Pancreas (tissue), 10 donors: ENCODE measurements at regions not wholly inside any gene's neighbourhood (a gene's known extent, or its start where the extent isn't known, plus 50 kb on each side); places are given as distances from the start of the nearest gene placed in this dataset.
"Not testable (repeated sequence)": the region's sequence is repeated elsewhere in the genome, so short reads cannot be mapped to it uniquely, and the experiment has no call there.

Experiments used
- ATAC-seq, 4 donors: fragments of 200-7000 bp; cut with Tn5 transposase; one replicate each; pipeline versions ENCODE4 v1.8.0 to v1.9.1; 2020; ENCODE audit warnings: mild to moderate bottlenecking in 4 of 4, moderate library complexity in 4 of 4
- DNase-seq, 6 donors: peaks; one replicate each; pipeline ENCODE4 v3.0.0-alpha.2; 2020
- FAIRE-seq: peaks from 2 replicates; lab custom pipeline; 2012; peaks lifted over from hg19 to GRCh38; lab: Jason Lieb, UNC
- H3K27ac ChIP-seq, 4 donors: fragments of 200-600 bp; sonication (generic); 1 replicate in 3 of 4; 2 replicates in 1 of 4; pipeline versions ENCODE4 v1.5.0 to v1.8.0; 2020
- H3K27me3 ChIP-seq, 4 donors: fragments of 200-600 bp; one replicate each; pipeline ENCODE4 v1.8.0; 2021
- H3K36me3 ChIP-seq, 3 donors: fragments of 200-600 bp; sonication (generic) in 1 of 3; one replicate each; pipeline versions ENCODE4 v1.5.0 to v1.8.0; 2020 to 2021
- H3K4me1 ChIP-seq, 3 donors: fragments of 200-600 bp; one replicate each; pipeline ENCODE4 v1.8.0; 2021
- H3K4me3 ChIP-seq, 4 donors: fragments of 200-600 bp; sonication (generic) in 2 of 4; one replicate each; pipeline versions ENCODE4 v1.5.0 to v1.8.0; 2020 to 2021
- H3K9me3 ChIP-seq, 4 donors: fragments of 200-600 bp; one replicate each; pipeline ENCODE4 v1.8.0; 2021
- CTCF ChIP-seq, 4 donors: fragments of 200-600 bp; sonication (generic) in 3 of 4; IDR thresholded peaks; one replicate each; pipeline versions ENCODE4 v1.5.0 to v1.8.0; 2021; ENCODE audit warnings: antibody characterized with exemption in 4 of 4
- WGBS, 2 donors: extraction: QIAGEN DNeasy Blood & Tissue Kit; methylation state at CpG; one replicate each; pipeline ENCODE4 v1.1.7; 2013; 5-methylcytosine and 5-hydroxymethylcytosine counted together
- intact Hi-C, 3 donors: fragments of 100-400 bp; cut with DNase I; formaldehyde crosslinking; loops; one replicate each; pipeline versions ENCODE4 v1.11.1 to v1.14.2; 2022
- donor health status: healthy with polysubstance abuse.
- donor health status: DM: no; HTN: no; CAD: no; lungs with moderate emphysema.
- donor health status: DM: no; HTN: no; CAD: no.
- donor health status: control.
- donor health status: control.
- donor health status: Bipolar disorder and iron deficiency.
- donor health status: DM: yes; HTN: yes; CAD: no.
- donor health status: DM: no; HTN: no; CAD: no.
- donor health status: DM: no; HTN: no; CAD: no.
- donor health status: DM: yes; HTN: yes; CAD: no.

- TF ChIP-seq CTCF (IDR thresholded peaks at IDR 0.05), result no peak
- Histone ChIP-seq H3K4me3 (no peak overlapping the region), H3K4me1 (peaks cover 0 to 10% (median 0%) of the 10 kb centered on the region in 3 donors), H3K27me3 (no peaks in the 10 kb centered on the region), H3K9me3 (no peaks in the 10 kb centered on the region), H3K36me3 (no peaks in the 10 kb centered on the region), H3K27ac (no peak overlapping the region)
- DNase-seq (no peak), FAIRE-seq (no peak), ATAC-seq (no peak)
- intact Hi-C loops, result no loop called here
- WGBS, 2 donors, result 93 to 96% methylated on average over 5 of the region's 5 CpGs
These were observed 59.8 kb upstream of the SHB start for GRCh38 chr9:38128752-38129270.

GRCh38 chr9:38127271-38127839, 58.3 kb upstream of the SHB start:
- WGBS, 2 donors, result 78 to 79% methylated on average over 6 of the region's 6 CpGs

GRCh38 chr9:38126730-38127129, 57.7 kb upstream of the SHB start:
- DNase-seq (no peak), ATAC-seq (no peak), FAIRE-seq (no peak)
- TF ChIP-seq CTCF (IDR thresholded peaks at IDR 0.05), result no peak
- Histone ChIP-seq H3K27ac (no peak overlapping the region), H3K27me3 (no peaks in the 10 kb centered on the region), H3K9me3 (no peaks in the 10 kb centered on the region), H3K4me3 (no peak overlapping the region), H3K36me3 (no peaks in the 10 kb centered on the region), H3K4me1 (no peaks in the 10 kb centered on the region)
- intact Hi-C loops, result no loop called here
- WGBS, 2 donors, result 83 to 89% methylated on average over 6 of the region's 6 CpGs

More at GRCh38 chr9:38127271-38127839, 58.3 kb upstream of the SHB start:
- Histone ChIP-seq H3K4me3 (no peak overlapping the region), H3K36me3 (no peaks in the 10 kb centered on the region), H3K27me3 (no peaks in the 10 kb centered on the region), H3K9me3 (no peaks in the 10 kb centered on the region), H3K27ac (no peak overlapping the region), H3K4me1 (no peaks in the 10 kb centered on the region)
- intact Hi-C loops, result no loop called here
- FAIRE-seq (no peak), ATAC-seq (no peak), DNase-seq (no peak)
- no peak for TF ChIP-seq CTCF (IDR thresholded peaks at IDR 0.05)

- 89 to 93% methylated on average over 7 of the region's 7 CpGs for WGBS, 2 donors
- no peak for ATAC-seq
- no peak for TF ChIP-seq CTCF (IDR thresholded peaks at IDR 0.05)
- H3K4me3 ChIP-seq, result no peak overlapping the region
- no peaks in the 10 kb centered on the region for H3K4me1 ChIP-seq
- no peak for FAIRE-seq
- intact Hi-C loops, result no loop called here
- H3K9me3 ChIP-seq, result no peaks in the 10 kb centered on the region
- H3K27me3 ChIP-seq, result no peaks in the 10 kb centered on the region
- DNase-seq, result no peak
- H3K27ac ChIP-seq, result no peak overlapping the region
- no peaks in the 10 kb centered on the region for H3K36me3 ChIP-seq
These were observed 56.9 kb upstream of the SHB start for GRCh38 chr9:38125889-38126288.

- DNase-seq, H3K27me3 ChIP-seq, ATAC-seq, intact Hi-C loops, H3K27ac ChIP-seq, H3K4me1 ChIP-seq, FAIRE-seq, H3K4me3 ChIP-seq, H3K36me3 ChIP-seq, H3K9me3 ChIP-seq: not testable (repeated sequence)
- whole genome bisulfite sequencing, 2 donors, result 80 to 95% methylated on average over 1 of the region's 1 CpG
These were observed 54.3 kb upstream of the SHB start for GRCh38 chr9:38123359-38123758.
